HepG2 (cell line): ENCODE measurements at regions not wholly inside any gene's neighbourhood (a gene's known extent, or its start where the extent isn't known, plus 50 kb on each side); places are given as distances from the start of the nearest gene placed in this dataset.
A peak's percentile ranks its signal among the peaks of the same experiment; 100 is the strongest.

Source experiments
- EP300 ChIP-seq, 3 experiments: sonication (generic) in 1 of 3; formaldehyde crosslinking in 1 of 3; IDR thresholded peaks; 2 replicates each; pipeline versions ENCODE4 v1.5.1 to v1.6.1; 2011 to 2020; ENCODE audit warnings: low read depth in 2 of 3, low read length in 2 of 3, borderline replicate concordance in 1 of 3, improper control_type of control experiment in 1 of 3, mild to moderate bottlenecking in 1 of 3, missing genetic modification reagents in 1 of 3, moderate library complexity in 1 of 3
- HHEX ChIP-seq: IDR thresholded peaks from 2 replicates; pipeline ENCODE4 v1.6.1; 2016; ENCODE audit warnings: control low read depth
- HMG20B ChIP-seq: conservative IDR thresholded peaks from 2 replicates; pipeline ENCODE4 v1.6.1; 2016; ENCODE audit warnings: missing genetic modification reagents, missing compliant biosample characterization
- HNRNPH1 ChIP-seq: fragments of 200-400 bp; formaldehyde crosslinking; optimal IDR thresholded peaks from 2 replicates; pipeline ENCODE3; 2017; ENCODE audit warnings: mild to moderate bottlenecking, low read depth, low read length
- ISL2 ChIP-seq: sonication (generic); formaldehyde crosslinking; IDR thresholded peaks from 2 replicates; pipeline ENCODE4 v1.5.0; 2020; ENCODE audit warnings: missing genetic modification reagents
- NFKB2 ChIP-seq: sonication (generic); formaldehyde crosslinking; IDR thresholded peaks from 2 replicates; pipeline ENCODE4 v1.4.0; 2020; ENCODE audit warnings: missing genetic modification reagents, borderline replicate concordance
- SUZ12 ChIP-seq: fragments of 150-350 bp; IDR thresholded peaks from 2 replicates; pipeline ENCODE4 v1.6.1; 2014; ENCODE audit warnings: low read depth, low read length
- TBX2 ChIP-seq: sonication (generic); formaldehyde crosslinking; IDR thresholded peaks from 2 replicates; pipeline ENCODE4 v1.5.0; 2020; ENCODE audit warnings: missing genetic modification reagents, mild to moderate bottlenecking, borderline replicate concordance
- U2AF2 ChIP-seq: fragments of 200-400 bp; formaldehyde crosslinking; IDR thresholded peaks from 2 replicates; pipeline ENCODE4 v1.6.1; 2017; ENCODE audit warnings: low read depth, mild to moderate bottlenecking, low read length
- ZBTB21 ChIP-seq: sonication (generic); formaldehyde crosslinking; IDR thresholded peaks from 2 replicates; pipeline ENCODE4 v1.4.0; 2020; ENCODE audit warnings: missing genetic modification reagents
- ZBTB34 ChIP-seq: sonication (generic); formaldehyde crosslinking; IDR thresholded peaks from 2 replicates; pipeline ENCODE4 v1.8.0; 2022; ENCODE audit warnings: mild to moderate bottlenecking, missing genetic modification reagents
- ZNF225 ChIP-seq: sonication (generic); formaldehyde crosslinking; IDR thresholded peaks from 2 replicates; pipeline ENCODE4 v1.4.0; 2020; ENCODE audit warnings: mild to moderate bottlenecking, missing genetic modification reagents
- ZNF256 ChIP-seq: sonication (generic); formaldehyde crosslinking; conservative IDR thresholded peaks from 2 replicates; pipeline ENCODE4 v1.4.0; 2020; ENCODE audit warnings: missing genetic modification reagents
- ZNF30 ChIP-seq: sonication (generic); formaldehyde crosslinking; IDR thresholded peaks from 2 replicates; pipeline ENCODE4 v1.5.0; 2020; ENCODE audit warnings: mild to moderate bottlenecking, missing genetic modification reagents
- ZNF432 ChIP-seq: sonication (generic); formaldehyde crosslinking; IDR thresholded peaks from 2 replicates; pipeline ENCODE4 v1.5.0; 2020; ENCODE audit warnings: missing genetic modification reagents, mild to moderate bottlenecking, borderline replicate concordance
- ZNF530 ChIP-seq: sonication (generic); formaldehyde crosslinking; IDR thresholded peaks from 2 replicates; pipeline ENCODE4 v1.5.0; 2020; ENCODE audit warnings: low read depth, mild to moderate bottlenecking, missing genetic modification reagents
- ZNF558 ChIP-seq: sonication (generic); formaldehyde crosslinking; IDR thresholded peaks from 2 replicates; pipeline ENCODE4 v1.9.0; 2022; ENCODE audit warnings: mild to moderate bottlenecking, missing genetic modification reagents, borderline replicate concordance
- ZNF7 ChIP-seq: IDR thresholded peaks from 2 replicates; pipeline ENCODE4 v1.6.1; 2016; ENCODE audit warnings: missing biosample characterization, missing genetic modification reagents
- ZNF768 ChIP-seq: sonication (generic); formaldehyde crosslinking; IDR thresholded peaks from 2 replicates; pipeline ENCODE4 v1.4.0; 2020; ENCODE audit warnings: missing genetic modification reagents
- ZNF776 ChIP-seq: sonication (generic); formaldehyde crosslinking; IDR thresholded peaks from 2 replicates; pipeline ENCODE4 v1.4.0; 2020; ENCODE audit warnings: mild to moderate bottlenecking, missing genetic modification reagents
- ZNF878 ChIP-seq: sonication (generic); formaldehyde crosslinking; IDR thresholded peaks from 2 replicates; pipeline ENCODE4 v1.8.1; 2023; ENCODE audit warnings: mild to moderate bottlenecking, missing genetic modification reagents, moderate library complexity
- ZNF891 ChIP-seq: sonication (generic); formaldehyde crosslinking; IDR thresholded peaks from 2 replicates; pipeline ENCODE4 v1.5.0; 2020; ENCODE audit warnings: mild to moderate bottlenecking, missing genetic modification reagents
- TF ChIP-seq, protein P1 (sequence below): sonication (generic); formaldehyde crosslinking; IDR thresholded peaks from 2 replicates; pipeline ENCODE4 v1.4.0; 2020; ENCODE audit warnings: missing genetic modification reagents
- TF ChIP-seq, protein P2 (sequence below): sonication (generic); formaldehyde crosslinking; conservative IDR thresholded peaks from 2 replicates; pipeline ENCODE4 v1.4.0; 2020; ENCODE audit warnings: missing genetic modification reagents

- peak; percentile 94 to 96 for TF ChIP-seq EP300 (IDR thresholded peaks at IDR 0.05; ENCODE audit: low read depth in 2 of 2, low read length in 2 of 2)
- peak; percentile 92 for TF ChIP-seq EP300 (CRISPR knock-in tag; IDR thresholded peaks at IDR 0.05; ENCODE audit: borderline replicate concordance)
- TF ChIP-seq, protein P1, sequence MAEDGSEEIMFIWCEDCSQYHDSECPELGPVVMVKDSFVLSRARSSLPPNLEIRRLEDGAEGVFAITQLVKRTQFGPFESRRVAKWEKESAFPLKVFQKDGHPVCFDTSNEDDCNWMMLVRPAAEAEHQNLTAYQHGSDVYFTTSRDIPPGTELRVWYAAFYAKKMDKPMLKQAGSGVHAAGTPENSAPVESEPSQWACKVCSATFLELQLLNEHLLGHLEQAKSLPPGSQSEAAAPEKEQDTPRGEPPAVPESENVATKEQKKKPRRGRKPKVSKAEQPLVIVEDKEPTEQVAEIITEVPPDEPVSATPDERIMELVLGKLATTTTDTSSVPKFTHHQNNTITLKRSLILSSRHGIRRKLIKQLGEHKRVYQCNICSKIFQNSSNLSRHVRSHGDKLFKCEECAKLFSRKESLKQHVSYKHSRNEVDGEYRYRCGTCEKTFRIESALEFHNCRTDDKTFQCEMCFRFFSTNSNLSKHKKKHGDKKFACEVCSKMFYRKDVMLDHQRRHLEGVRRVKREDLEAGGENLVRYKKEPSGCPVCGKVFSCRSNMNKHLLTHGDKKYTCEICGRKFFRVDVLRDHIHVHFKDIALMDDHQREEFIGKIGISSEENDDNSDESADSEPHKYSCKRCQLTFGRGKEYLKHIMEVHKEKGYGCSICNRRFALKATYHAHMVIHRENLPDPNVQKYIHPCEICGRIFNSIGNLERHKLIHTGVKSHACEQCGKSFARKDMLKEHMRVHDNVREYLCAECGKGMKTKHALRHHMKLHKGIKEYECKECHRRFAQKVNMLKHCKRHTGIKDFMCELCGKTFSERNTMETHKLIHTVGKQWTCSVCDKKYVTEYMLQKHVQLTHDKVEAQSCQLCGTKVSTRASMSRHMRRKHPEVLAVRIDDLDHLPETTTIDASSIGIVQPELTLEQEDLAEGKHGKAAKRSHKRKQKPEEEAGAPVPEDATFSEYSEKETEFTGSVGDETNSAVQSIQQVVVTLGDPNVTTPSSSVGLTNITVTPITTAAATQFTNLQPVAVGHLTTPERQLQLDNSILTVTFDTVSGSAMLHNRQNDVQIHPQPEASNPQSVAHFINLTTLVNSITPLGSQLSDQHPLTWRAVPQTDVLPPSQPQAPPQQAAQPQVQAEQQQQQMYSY (CRISPR knock-in tag), result no peak
- no peak for TF ChIP-seq NFKB2 (CRISPR knock-in tag)
- no peak for TF ChIP-seq ZNF7 (CRISPR knock-in tag)
- 0 out of 2 replicates have a peak, but pooled peaks have one; percentile 37 for TF ChIP-seq HHEX
- no peak for TF ChIP-seq ZNF432
- TF ChIP-seq U2AF2, result peak; percentile 72; the same call in 1 of the 2 replicates
- no peak for TF ChIP-seq ZNF225 (CRISPR knock-in tag)
- TF ChIP-seq, protein P2, sequence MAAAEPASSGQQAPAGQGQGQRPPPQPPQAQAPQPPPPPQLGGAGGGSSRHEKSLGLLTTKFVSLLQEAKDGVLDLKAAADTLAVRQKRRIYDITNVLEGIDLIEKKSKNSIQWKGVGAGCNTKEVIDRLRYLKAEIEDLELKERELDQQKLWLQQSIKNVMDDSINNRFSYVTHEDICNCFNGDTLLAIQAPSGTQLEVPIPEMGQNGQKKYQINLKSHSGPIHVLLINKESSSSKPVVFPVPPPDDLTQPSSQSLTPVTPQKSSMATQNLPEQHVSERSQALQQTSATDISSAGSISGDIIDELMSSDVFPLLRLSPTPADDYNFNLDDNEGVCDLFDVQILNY (CRISPR knock-in tag), result no peak
- TF ChIP-seq HMG20B (CRISPR knock-in tag), result no peak; the same call in 1 of the 2 replicates
- no peak for TF ChIP-seq HNRNPH1
- no peak for TF ChIP-seq ZNF558 (CRISPR knock-in tag)
- no peak for TF ChIP-seq SUZ12
- no peak; the same call in 1 of the 2 replicates for TF ChIP-seq ZNF256 (CRISPR knock-in tag)
- peak; percentile 99 for TF ChIP-seq ZBTB34 (CRISPR knock-in tag)
- TF ChIP-seq ZNF878 (CRISPR knock-in tag), result 0 out of 2 replicates have a peak, but pooled peaks have one; percentile 12
- TF ChIP-seq TBX2 (CRISPR knock-in tag), result peak; percentile 87
- TF ChIP-seq ZBTB21, result no peak
- TF ChIP-seq ZNF530, result no peak
- peak; percentile 45; the same call in 1 of the 2 replicates for TF ChIP-seq ZNF891 (CRISPR knock-in tag)
- peak; percentile 46; the same call in 1 of the 2 replicates for TF ChIP-seq ZNF768 (CRISPR knock-in tag)
- TF ChIP-seq ISL2 (CRISPR knock-in tag), result peak; percentile 93
- TF ChIP-seq ZNF30 (CRISPR knock-in tag), result no peak
- no peak for TF ChIP-seq ZNF776
These were observed 57.5 kb upstream of the LMCD1 start (continued) for GRCh38 chr3:8443829-8444791.
